SU-DHL-6 (cell line): ENCODE measurements at regions not wholly inside any gene's neighbourhood (a gene's known extent, or its start where the extent isn't known, plus 50 kb on each side); places are given as distances from the start of the nearest gene placed in this dataset.
A peak's percentile ranks its signal among the peaks of the same experiment; 100 is the strongest.

Source experiments
- H2AFZ ChIP-seq: fragments of 200-600 bp; sonication (generic); 2 replicates; pipeline ENCODE4 v1.6.1; 2014; ENCODE audit warnings: low read depth, mild to moderate bottlenecking, moderate library complexity, mixed read lengths, antibody characterized with exemption, low read length; ENCODE audit not compliant: severe bottlenecking
- H3F3A ChIP-seq: fragments of 200-600 bp; shearing (Covaris generic); 2 replicates; pipeline ENCODE4 v1.6.0; 2016; ENCODE audit warnings: antibody characterized with exemption, mild to moderate bottlenecking; ENCODE audit not compliant: insufficient read depth
- H3K27ac ChIP-seq: fragments of 200-600 bp; sonication (generic); 2 replicates; pipeline ENCODE4 v1.5.1; 2016; ENCODE audit warnings: low read depth, mild to moderate bottlenecking, low read length, moderate library complexity, mixed read lengths
- H3K27me3 ChIP-seq: fragments of 200-600 bp; sonication (generic), shearing (Covaris generic); 2 replicates; pipeline ENCODE4 v1.6.0; 2014; ENCODE audit warnings: mild to moderate bottlenecking, low read length
- H3K36me3 ChIP-seq: fragments of 200-600 bp; sonication (generic); 2 replicates; pipeline ENCODE4 v1.6.1; 2014; ENCODE audit warnings: mild to moderate bottlenecking, low read length, mixed read lengths
- H3K4me2 ChIP-seq: fragments of 300-600, 200-600 bp; shearing (Covaris generic), sonication (generic); 2 replicates; pipeline ENCODE4 v1.6.0; 2014; ENCODE audit warnings: low read length, low read depth, mild to moderate bottlenecking; ENCODE audit not compliant: poor library complexity, severe bottlenecking
- H3K4me3 ChIP-seq: fragments of 200-600 bp; sonication (generic); 2 replicates; pipeline ENCODE4 v1.5.1; 2014; ENCODE audit warnings: antibody characterized with exemption, low read length, mild to moderate bottlenecking, mixed read lengths; ENCODE audit not compliant: insufficient read depth, poor library complexity, severe bottlenecking
- H3K79me2 ChIP-seq: fragments of 200-600 bp; sonication (generic); 2 replicates; pipeline ENCODE4 v1.6.1; 2014; ENCODE audit warnings: mild to moderate bottlenecking, low read length, moderate library complexity; ENCODE audit not compliant: insufficient read depth
- H3K9ac ChIP-seq: fragments of 200-600 bp; sonication (generic); 2 replicates; pipeline ENCODE4 v1.7.0; 2014; ENCODE audit warnings: mild to moderate bottlenecking, low read length
- H3K9me2 ChIP-seq: fragments of 200-600 bp; sonication (generic); replicated peaks from 2 replicates; pipeline ENCODE4 v1.6.1; 2014; ENCODE audit warnings: low read length; ENCODE audit not compliant: insufficient read depth
- H3K9me3 ChIP-seq: fragments of 200-600 bp; sonication (generic); 2 replicates; pipeline ENCODE4 v1.6.1; 2014; ENCODE audit warnings: low read length, mixed read lengths; ENCODE audit not compliant: insufficient read depth
- H4K20me1 ChIP-seq: fragments of 200-600 bp; sonication (generic); 2 replicates; pipeline ENCODE4 v1.6.1; 2014; ENCODE audit warnings: low read depth, mild to moderate bottlenecking, antibody characterized with exemption, low read length, moderate library complexity, mixed read lengths
- EZH2phosphoT487 ChIP-seq: fragments of 200-600 bp; sonication (generic), shearing (Covaris generic); conservative IDR thresholded peaks from 2 replicates; pipeline ENCODE4 v1.6.1; 2018; ENCODE audit warnings: mild to moderate bottlenecking, antibody characterized with exemption, low read length, moderate library complexity, mixed read lengths
- TF ChIP-seq, protein P1 (sequence below): fragments of 200-600 bp; sonication (generic); IDR thresholded peaks from one replicate; pipeline ENCODE4 v1.5.1; 2017; ENCODE audit warnings: antibody characterized with exemption, mild to moderate bottlenecking, low read length, moderate library complexity; ENCODE audit not compliant: insufficient read depth, poor library complexity, severe bottlenecking

DNA sequence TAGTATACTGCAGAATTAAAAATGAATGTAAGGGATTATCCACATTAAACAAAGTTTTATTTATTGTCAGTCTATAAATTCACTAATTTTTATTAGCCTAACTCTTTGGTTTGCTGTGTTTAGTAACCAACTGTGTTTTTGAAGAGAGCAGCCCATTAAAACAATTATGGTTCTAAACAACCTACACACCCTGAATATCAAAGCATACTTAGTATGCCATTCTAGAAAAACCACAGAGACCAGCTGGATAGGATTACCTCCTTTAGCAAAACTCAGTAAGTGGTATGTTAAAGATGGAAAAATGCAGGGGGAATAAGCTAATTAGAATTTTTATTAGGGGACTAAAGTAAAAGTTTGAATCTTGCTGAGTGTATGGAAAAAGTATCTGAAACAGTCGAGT, 1981.7 kb upstream of the NUDT12 start:
- Histone ChIP-seq H3K9ac (no peak overlapping the region), H2AFZ (no peak overlapping the region), H3K4me3 (no peak overlapping the region), H3K79me2 (no peaks in the 10 kb centered on the region), H3K27ac (no peak overlapping the region), H4K20me1 (no peaks in the 10 kb centered on the region), H3K27me3 (no peaks in the 10 kb centered on the region), H3K36me3 (no peaks in the 10 kb centered on the region), H3K9me2 (no peaks in the 10 kb centered on the region), H3F3A (no peaks in the 10 kb centered on the region), H3K9me3 (no peaks in the 10 kb centered on the region), H3K4me2 (no peak overlapping the region)
- TF ChIP-seq, protein P1, sequence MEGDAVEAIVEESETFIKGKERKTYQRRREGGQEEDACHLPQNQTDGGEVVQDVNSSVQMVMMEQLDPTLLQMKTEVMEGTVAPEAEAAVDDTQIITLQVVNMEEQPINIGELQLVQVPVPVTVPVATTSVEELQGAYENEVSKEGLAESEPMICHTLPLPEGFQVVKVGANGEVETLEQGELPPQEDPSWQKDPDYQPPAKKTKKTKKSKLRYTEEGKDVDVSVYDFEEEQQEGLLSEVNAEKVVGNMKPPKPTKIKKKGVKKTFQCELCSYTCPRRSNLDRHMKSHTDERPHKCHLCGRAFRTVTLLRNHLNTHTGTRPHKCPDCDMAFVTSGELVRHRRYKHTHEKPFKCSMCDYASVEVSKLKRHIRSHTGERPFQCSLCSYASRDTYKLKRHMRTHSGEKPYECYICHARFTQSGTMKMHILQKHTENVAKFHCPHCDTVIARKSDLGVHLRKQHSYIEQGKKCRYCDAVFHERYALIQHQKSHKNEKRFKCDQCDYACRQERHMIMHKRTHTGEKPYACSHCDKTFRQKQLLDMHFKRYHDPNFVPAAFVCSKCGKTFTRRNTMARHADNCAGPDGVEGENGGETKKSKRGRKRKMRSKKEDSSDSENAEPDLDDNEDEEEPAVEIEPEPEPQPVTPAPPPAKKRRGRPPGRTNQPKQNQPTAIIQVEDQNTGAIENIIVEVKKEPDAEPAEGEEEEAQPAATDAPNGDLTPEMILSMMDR: no peak
- TF ChIP-seq EZH2phosphoT487: no peak

DNA sequence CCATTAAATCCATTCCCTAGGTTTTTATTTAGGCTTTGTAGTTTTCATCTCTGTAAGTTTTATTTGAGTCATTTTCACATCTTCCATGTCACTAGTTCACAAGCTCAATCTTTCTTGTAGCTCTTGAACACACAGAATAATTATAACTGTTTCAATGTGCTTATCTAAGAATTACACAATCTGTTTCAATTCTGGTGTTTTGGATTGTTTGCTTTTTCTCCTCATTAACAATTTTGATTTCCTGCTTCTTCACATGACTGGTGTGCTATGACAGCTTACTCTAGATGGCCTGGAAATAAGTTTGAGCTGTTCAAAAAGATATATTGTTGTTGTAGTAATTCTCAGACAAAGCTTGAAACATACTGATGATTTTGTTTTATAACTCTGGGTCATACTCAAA, 1974.1 kb upstream of the NUDT12 start:
- no peak overlapping the region for H2AFZ ChIP-seq
- no peaks in the 10 kb centered on the region for H3F3A ChIP-seq
- H3K9me3 ChIP-seq: no peaks in the 10 kb centered on the region
- no peak overlapping the region for H3K27ac ChIP-seq
- H3K36me3 ChIP-seq: no peaks in the 10 kb centered on the region
- H3K79me2 ChIP-seq: no peaks in the 10 kb centered on the region
- H4K20me1 ChIP-seq: no peaks in the 10 kb centered on the region
- TF ChIP-seq, protein P1: no peak
- no peak for TF ChIP-seq EZH2phosphoT487
- no peaks in the 10 kb centered on the region for H3K9me2 ChIP-seq
- no peaks in the 10 kb centered on the region for H3K27me3 ChIP-seq
- no peak overlapping the region for H3K4me2 ChIP-seq
- H3K4me3 ChIP-seq: no peak overlapping the region
- H3K9ac ChIP-seq: no peak overlapping the region

DNA sequence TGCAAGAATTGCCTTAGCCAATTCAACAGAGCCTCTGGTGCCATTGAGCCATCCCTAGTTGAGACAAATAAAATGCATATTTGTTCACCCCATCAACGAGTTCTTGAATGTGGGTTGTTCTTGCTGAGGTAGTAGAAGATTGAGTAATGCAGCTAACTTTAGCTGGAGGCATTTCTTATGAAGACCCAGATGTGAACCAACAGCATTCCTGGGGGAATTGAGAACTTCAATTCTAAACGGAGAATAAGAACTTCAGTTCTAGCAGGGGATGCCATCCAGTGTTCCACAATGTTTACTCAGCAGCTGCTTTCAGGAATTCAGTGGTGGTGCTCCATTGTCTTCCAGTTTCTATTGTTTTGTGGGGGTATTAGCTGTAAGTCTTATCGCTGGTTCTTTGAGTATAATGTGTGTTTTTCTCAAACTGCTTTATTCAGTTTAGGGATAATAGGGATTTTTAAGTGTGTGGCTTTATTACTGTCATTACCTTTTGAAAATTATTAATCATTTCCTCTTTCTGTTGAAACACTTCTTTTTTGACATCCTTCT, 1968.2 kb upstream of the NUDT12 start:
- Histone ChIP-seq H2AFZ (peak overlapping the region; percentile 56), H3K9me2 (no peaks in the 10 kb centered on the region)

More for the DNA sequence above, 1968.2 kb upstream of the NUDT12 start:
- TF ChIP-seq EZH2phosphoT487: no peak
- TF ChIP-seq, protein P1: no peak
- H3K27ac ChIP-seq: no peak overlapping the region
- H4K20me1 ChIP-seq: no peaks in the 10 kb centered on the region
- no peaks in the 10 kb centered on the region for H3K36me3 ChIP-seq
- no peaks in the 10 kb centered on the region for H3F3A ChIP-seq
- no peaks in the 10 kb centered on the region for H3K27me3 ChIP-seq
- H3K9me3 ChIP-seq: no peaks in the 10 kb centered on the region
- no peak overlapping the region for H3K4me3 ChIP-seq
- no peak overlapping the region for H3K4me2 ChIP-seq
- H3K9ac ChIP-seq: no peak overlapping the region
- H3K79me2 ChIP-seq: no peaks in the 10 kb centered on the region
